ENCODE measurements at regions not wholly inside any gene's neighbourhood (a gene's known extent, or its start where the extent isn't known, plus 50 kb on each side); places are given as distances from the start of the nearest gene placed in this dataset.
"Not testable (repeated sequence)": the region's sequence is repeated elsewhere in the genome, so short reads cannot be mapped to it uniquely, and the experiment has no call there.

DNA sequence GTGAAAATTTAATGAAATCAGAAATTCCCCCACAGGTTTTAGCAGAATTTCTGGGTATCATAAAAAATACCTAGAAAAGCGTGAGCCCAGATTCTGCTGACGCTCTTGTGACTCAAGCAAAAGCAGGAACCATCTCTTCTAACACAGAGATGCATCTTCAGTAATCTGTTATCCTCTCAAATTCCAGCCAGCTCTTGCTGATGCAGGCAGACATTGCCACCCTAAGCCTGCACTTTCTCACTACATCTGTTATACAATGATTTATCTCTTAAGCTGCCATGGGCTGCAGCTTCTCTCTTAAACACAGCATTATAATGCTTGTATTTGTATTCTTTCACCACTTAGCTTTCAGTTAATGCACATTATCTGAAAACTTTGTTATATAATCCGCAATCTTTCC, 113.0 kb upstream of the RGS1 start:
- Histone ChIP-seq H3K4me3 (ENCODE audit: low read depth, low read length) (no peak overlapping the region), H3K27me3 (ENCODE audit: control insufficient read depth, insufficient read depth, low read length) (no peaks in the 10 kb centered on the region), H3K36me3 (ENCODE audit: control insufficient read depth, insufficient read depth, low read length) (no peaks in the 10 kb centered on the region)
- TF ChIP-seq, protein P1, sequence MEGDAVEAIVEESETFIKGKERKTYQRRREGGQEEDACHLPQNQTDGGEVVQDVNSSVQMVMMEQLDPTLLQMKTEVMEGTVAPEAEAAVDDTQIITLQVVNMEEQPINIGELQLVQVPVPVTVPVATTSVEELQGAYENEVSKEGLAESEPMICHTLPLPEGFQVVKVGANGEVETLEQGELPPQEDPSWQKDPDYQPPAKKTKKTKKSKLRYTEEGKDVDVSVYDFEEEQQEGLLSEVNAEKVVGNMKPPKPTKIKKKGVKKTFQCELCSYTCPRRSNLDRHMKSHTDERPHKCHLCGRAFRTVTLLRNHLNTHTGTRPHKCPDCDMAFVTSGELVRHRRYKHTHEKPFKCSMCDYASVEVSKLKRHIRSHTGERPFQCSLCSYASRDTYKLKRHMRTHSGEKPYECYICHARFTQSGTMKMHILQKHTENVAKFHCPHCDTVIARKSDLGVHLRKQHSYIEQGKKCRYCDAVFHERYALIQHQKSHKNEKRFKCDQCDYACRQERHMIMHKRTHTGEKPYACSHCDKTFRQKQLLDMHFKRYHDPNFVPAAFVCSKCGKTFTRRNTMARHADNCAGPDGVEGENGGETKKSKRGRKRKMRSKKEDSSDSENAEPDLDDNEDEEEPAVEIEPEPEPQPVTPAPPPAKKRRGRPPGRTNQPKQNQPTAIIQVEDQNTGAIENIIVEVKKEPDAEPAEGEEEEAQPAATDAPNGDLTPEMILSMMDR (IDR thresholded peaks at IDR 0.05; ENCODE audit: insufficient read depth, low read depth, low read length), result no peak
- POLR2A ChIA-PET, result no interaction called here
- CTCF ChIA-PET, result interaction anchor here (0.9 to 1.0 kb wide), 2 partner anchors 12 to 15 kb away, joined by 3 to 4 read pairs; no protein-coding TSS in a partner anchor
- no peak for DNase-seq (ENCODE audit: low read depth)

DNA sequence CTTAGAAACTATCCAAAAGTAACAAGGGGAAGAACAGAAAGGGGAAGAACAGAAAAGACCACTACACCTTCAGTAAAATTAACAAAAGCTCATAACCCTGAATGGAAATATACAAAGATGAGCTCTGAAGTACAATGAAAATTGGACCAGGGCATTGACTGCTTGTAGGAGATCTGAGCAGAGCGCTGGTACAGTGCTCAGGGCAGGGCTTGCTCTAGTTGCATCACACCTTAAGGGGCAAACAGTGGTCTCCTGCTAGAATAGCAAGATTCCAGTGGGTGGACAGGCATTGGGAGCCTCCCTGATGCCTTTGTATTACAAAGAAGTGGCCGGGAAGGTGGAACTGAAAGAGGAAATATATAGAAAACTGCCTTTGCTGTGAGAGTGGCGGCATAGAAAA, 111.9 kb upstream of the RGS1 start:
- ChIA-PET POLR2A (no interaction called here), CTCF (interaction anchor here (0.9 to 1.0 kb wide), 3 partner anchors 11 to 19 kb away, joined by 3 to 4 read pairs (median 3); no protein-coding TSS in a partner anchor)
- TF ChIP-seq, protein P1 (IDR thresholded peaks at IDR 0.05; ENCODE audit: insufficient read depth, low read depth, low read length), result no peak
- Histone ChIP-seq H3K36me3 (ENCODE audit: control insufficient read depth, insufficient read depth, low read length) (no peaks in the 10 kb centered on the region), H3K4me3 (ENCODE audit: low read depth, low read length) (no peak overlapping the region), H3K27me3 (ENCODE audit: control insufficient read depth, insufficient read depth, low read length) (no peaks in the 10 kb centered on the region)
- no peak for DNase-seq (ENCODE audit: low read depth)

DNA sequence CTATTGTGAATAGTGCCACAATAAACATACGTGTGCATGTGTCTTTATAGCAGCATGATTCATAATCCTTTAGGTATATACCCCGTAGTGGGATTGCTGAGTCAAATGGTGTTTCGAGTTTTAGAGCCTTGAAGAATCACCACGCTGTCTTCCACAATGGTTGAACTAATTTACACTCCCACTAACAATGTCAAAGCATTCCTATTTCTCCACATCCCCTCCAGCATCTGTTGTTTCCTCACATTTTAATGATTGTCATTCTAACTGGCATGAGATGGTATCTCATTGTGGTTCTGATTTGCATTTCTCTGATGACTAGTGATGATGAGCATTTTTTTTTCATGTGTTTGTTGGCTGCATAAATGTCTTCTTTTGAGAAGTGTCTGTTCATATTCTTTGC, 110.4 kb upstream of the RGS1 start:
- POLR2A ChIA-PET; CTCF ChIA-PET; H3K27me3 ChIP-seq (ENCODE audit: control insufficient read depth, insufficient read depth, low read length); H3K4me3 ChIP-seq (ENCODE audit: low read depth, low read length); H3K36me3 ChIP-seq (ENCODE audit: control insufficient read depth, insufficient read depth, low read length); DNase-seq (ENCODE audit: low read depth): not testable (repeated sequence)

DNA sequence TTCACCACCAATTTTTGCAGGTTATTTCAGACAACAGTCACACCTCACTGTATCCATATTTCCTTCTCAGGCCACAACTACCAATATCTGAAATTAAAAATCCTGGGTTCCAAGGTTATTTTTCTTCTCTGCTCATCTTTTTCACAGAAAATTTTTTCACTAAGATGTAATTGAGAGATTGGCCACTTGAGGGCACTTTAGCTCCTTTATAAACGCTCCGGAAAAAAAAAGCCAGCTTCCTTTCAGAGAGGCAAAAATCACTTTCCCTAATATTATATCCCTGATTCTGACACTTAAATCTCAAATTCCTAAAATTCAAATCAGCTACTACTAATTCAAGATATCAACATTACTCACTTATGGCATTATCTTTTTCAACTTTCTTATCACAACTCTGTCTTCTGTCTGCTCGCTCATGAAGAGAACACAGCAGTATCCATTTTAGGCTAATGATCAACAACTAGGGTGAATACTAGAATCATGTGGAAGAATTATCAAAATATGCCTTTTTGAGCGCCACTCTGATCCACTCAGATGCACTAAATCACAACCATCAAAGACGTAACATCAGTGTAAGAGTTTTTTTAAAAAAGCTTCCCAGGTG, 101.4 kb upstream of the RGS1 start:
- Histone ChIP-seq H3K27me3 (ENCODE audit: control insufficient read depth, insufficient read depth, low read length) (peaks cover 4% of the 10 kb centered on the region; the same call in 1 of the 2 replicates), H3K36me3 (ENCODE audit: control insufficient read depth, insufficient read depth, low read length) (no peaks in the 10 kb centered on the region), H3K4me3 (ENCODE audit: low read depth, low read length) (no peak overlapping the region)
- CTCF ChIA-PET, result interaction anchor here (0.6 to 3.0 kb wide), 23 partner anchors 11 to 1623 kb away, joined by 3 to 12 read pairs (median 3); partner anchors contain the start of genes RO60 and UCHL5
- DNase-seq (ENCODE audit: low read depth), result no peak
- TF ChIP-seq, protein P1 (IDR thresholded peaks at IDR 0.05; ENCODE audit: insufficient read depth, low read depth, low read length), result peak; percentile 54
- POLR2A ChIA-PET, result interaction anchor here (0.7 to 1.0 kb wide), 2 partner anchors 119 to 556 kb away, joined by 3 to 4 read pairs; no protein-coding TSS in a partner anchor

DNA sequence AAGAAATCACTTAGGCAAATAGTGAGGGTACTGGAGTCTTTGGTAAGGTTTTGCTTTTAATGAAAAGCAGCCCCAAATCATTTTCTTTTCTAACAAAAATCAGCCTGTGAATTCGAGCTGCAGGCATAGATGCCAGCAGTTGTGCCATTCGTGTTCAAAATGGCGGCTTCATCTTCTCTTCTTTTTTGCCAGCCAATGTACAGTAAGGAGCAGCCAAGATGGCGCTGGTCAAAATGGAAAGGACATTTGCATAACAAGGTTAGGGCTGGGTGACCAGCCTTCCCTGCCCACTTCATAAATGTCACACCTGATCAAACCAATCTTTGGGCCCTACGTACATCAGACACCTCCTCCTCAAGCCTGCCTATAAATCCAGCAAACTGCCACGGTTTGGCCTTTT, 100.2 kb upstream of the RGS1 start:
- H3K4me3 ChIP-seq (ENCODE audit: low read depth, low read length), result no peak overlapping the region
- CTCF ChIA-PET, result interaction anchor here (1.2 to 3.0 kb wide), 11 partner anchors 12 to 584 kb away, joined by 3 to 22 read pairs (median 4); partner anchors contain the start of genes RO60 and UCHL5
- no peak for DNase-seq (ENCODE audit: low read depth)
- TF ChIP-seq, protein P1 (IDR thresholded peaks at IDR 0.05; ENCODE audit: insufficient read depth, low read depth, low read length), result no peak
- POLR2A ChIA-PET, result interaction anchor here (0.7 to 1.0 kb wide), 2 partner anchors 555 to 1681 kb away, joined by 3 read pairs; no protein-coding TSS in a partner anchor
- H3K27me3 ChIP-seq (ENCODE audit: control insufficient read depth, insufficient read depth, low read length), result peaks cover 2% of the 10 kb centered on the region; the same call in 1 of the 2 replicates
- H3K36me3 ChIP-seq (ENCODE audit: control insufficient read depth, insufficient read depth, low read length), result no peaks in the 10 kb centered on the region

All from BJ (cell line).